ENCODE measurements at regions not wholly inside any gene's neighbourhood (a gene's known extent, or its start where the extent isn't known, plus 50 kb on each side); places are given as distances from the start of the nearest gene placed in this dataset.
"Not testable (repeated sequence)": the region's sequence is repeated elsewhere in the genome, so short reads cannot be mapped to it uniquely, and the experiment has no call there.

DNA sequence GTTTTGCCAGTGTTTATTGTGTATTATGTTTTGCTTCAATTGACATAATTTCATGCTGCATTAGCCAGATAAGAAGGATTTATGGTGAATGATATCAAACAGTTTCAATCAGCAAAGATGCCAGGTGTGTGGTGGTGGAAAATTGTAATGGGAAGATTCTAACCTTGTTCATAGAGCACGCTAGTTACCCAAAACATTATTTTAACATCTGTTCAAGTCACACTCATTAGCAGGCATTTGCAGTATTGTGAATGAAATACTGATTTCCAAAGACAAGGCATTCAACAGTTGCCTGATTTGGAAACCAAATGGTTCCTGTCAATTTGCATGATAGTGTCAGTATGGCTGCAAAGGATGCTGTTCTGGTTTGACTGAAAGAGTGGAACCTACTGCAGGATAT is 129.7 kb downstream of the EPC1 start:
- DNase-seq (ENCODE audit: low spot score): no peak
- intact Hi-C loops (cut with DNase I): no loop called here

DNA sequence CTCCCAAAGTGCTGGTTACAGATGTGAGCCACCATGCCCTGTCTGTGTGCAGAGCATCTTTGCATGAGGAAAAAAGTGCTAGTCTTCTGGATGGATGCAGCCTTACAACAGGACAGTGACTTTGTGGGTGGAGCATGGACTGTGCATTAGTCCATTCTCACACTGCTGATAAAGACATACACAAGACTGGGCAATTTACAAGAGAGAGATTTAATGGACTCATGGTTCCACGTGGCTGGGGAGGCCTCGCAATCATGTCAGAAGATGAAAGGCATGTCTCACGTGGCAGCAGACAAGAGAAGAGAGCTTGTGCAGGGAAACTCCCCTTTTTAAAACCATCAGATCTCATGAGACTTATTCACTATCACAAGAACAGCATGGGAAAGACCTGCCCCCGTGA is 133.1 kb downstream of the EPC1 start:
- intact Hi-C loops (cut with DNase I); DNase-seq (ENCODE audit: low spot score): not testable (repeated sequence)

DNA sequence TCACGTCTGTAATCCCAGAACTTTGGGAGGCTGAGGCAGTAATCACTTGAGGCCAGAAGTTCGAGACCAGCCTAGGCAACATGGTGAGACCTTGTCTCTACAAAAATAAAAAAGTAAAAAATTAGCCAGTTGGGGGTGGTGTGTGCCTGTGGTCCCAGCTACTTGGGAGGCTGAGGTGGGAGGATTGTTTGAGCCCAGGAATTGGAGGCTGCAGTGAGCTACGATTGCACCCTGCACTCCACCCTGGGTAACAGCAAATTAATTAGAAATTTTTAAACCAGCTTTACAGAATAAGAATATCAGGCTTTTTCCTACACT is 136.0 kb downstream of the EPC1 start:
- DNase-seq (ENCODE audit: low spot score): no peak
- intact Hi-C loops (cut with DNase I): no loop called here

DNA sequence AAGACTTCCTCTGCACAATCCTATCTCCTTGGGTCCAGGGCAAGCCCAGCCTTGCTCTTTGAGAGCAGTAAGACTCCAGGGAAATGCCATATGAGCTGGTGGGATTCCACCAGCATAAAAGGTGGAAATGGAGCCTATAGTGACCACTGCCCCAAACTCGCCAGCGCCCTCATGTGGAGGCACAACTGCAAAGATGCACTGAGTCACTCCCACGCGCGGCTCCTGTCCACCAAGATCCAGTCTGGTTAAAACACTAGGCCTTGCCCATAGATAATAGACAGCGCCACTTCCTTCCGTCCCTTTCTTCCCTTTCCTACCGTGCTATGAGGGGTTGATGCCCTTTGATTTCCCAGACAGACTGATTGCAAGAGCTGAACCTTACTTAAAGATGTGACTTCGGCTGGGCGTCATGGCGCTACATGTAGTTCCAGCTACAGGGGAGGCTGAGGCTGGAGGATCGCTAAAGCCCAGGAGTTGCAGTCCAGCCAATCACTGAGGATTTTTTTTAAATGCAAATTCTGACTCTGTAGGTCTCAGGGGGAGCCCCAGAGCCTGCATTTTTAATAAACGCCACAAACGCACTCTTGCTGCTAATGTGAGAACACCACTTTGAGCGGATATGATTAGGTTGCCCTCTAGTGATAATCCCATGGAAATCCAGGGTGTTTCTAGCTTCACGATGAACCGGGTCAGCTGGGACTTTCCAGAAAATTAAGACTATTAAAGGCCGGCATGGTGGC is 136.5 kb downstream of the EPC1 start:
- intact Hi-C loops (cut with DNase I): no loop called here
- no peak for DNase-seq (ENCODE audit: low spot score)

DNA sequence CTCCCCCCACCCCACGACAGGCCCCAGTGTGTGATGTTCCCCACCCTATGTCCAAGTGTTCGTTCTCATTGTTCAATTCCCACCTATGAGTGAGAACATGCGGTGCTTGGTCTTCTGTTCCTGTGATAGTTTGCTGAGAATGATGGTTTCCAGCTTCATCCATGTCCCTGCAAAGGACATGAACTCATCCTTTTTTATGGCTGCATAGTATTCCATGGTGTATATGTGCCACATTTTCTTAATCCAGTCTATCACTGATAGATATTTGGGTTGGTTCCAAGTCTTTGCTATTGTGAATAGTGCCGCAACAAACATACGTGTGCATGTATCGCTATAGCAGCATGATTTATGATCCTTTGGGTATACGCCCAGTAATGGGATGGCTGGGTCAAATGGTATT is 139.0 kb downstream of the EPC1 start:
- not testable (repeated sequence) for DNase-seq (ENCODE audit: low spot score)
- intact Hi-C loops (cut with DNase I): loop anchor here (10.0 kb wide), 1 partner anchor 343 kb away; no protein-coding TSS in a partner anchor

DNA sequence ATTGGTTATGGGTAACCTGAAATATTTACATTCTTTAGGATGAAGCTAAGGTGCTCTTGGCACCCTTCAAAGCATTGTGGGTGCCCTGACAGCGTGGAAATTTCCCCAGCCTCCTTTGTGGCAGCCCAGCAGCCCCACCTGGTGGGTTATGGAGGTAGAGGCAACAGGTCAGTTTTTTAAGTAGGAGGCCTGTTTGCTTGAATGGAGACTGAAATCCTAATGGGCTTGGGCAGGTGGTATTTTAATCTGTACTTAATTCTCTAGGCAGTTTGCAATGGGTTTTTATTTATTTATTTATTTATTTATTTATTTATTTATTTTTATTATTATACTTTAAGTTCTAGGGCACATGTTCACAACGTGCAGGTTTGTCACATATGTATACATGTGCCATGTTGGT is 139.4 kb downstream of the EPC1 start:
- intact Hi-C loops (cut with DNase I): loop anchor here (10.0 kb wide), 1 partner anchor 343 kb away; no protein-coding TSS in a partner anchor
- no peak for DNase-seq (ENCODE audit: low spot score)

DNA sequence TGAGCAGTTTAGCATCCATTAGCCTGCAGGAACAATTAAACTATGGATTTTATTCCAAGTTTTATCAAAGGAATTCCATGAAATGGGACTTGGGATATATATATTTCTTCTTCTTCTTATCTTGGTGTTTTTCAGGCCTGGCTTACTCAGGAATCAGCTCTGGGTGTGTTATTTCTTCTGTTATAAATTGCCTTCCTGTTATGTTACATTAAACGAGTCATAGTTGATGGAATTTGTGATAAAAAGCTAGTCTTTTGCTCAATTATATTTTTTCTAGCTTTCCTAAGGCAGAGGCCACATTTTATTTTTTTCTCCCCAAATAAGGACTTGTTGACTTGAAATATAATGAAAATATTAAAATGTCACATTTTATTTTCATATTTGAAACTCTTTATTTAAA is 141.3 kb downstream of the EPC1 start:
- intact Hi-C loops (cut with DNase I): loop anchor here (10.0 kb wide), 1 partner anchor 341 kb away; no protein-coding TSS in a partner anchor
- no peak for DNase-seq (ENCODE audit: low spot score)

DNA sequence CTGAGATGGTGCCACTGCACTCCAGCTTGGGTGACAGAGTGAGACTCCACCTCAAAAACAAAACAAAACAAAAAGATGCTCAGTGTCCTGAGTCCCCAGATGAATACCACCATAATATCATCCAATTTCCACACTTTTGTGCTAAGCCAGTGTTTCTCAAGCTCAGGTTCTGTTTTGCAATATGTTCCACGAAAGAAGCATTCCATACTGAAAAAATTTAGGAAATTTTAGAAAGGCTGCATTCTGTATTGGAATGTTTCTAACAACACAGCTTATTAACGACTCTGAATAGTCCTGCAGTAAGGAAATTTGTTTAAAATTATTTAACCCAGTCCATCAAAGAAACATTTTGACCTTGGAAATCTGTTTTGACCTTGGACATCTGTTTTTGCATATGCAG is 142.4 kb downstream of the EPC1 start:
- intact Hi-C loops (cut with DNase I): loop anchor here (10.0 kb wide), 1 partner anchor 340 kb away; no protein-coding TSS in a partner anchor
- DNase-seq (ENCODE audit: low spot score): no peak

DNA sequence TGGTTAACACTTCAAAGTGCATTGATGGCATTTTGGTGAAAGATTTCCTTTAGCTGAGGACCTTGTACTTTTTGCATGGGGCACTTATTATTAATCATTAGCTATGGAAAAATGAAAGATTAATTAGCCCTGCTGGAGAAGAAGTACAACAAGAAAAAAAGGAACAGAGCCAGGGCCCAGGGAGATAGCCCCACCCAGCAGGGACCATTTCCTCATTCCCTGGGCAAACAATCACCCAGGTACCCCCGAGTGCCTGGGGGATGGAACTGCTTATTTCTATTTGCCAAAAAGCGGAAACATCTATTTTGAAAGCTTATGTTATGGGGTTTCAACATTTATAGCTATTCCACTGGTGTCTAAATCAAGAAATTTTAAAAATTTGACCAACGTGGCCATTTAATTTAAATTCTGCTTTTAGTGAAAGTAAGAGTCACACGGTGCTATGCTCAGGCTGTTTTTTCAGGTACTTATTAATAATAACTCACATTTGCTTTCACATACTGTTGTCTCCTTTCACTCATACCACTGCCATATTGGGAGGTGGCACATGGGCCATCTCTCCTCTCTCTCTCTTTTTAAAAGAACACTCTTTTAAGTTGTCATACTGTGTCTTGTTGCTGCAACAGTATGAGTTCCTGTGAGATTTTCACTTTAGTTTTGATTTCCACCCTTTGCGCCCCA is 143.6 kb upstream of the KIF5B start:
- DNase-seq (ENCODE audit: low spot score): no peak
- intact Hi-C loops (cut with DNase I): loop anchor here (10.0 kb wide), 2 partner anchors 135 to 335 kb away; no protein-coding TSS in a partner anchor

DNA sequence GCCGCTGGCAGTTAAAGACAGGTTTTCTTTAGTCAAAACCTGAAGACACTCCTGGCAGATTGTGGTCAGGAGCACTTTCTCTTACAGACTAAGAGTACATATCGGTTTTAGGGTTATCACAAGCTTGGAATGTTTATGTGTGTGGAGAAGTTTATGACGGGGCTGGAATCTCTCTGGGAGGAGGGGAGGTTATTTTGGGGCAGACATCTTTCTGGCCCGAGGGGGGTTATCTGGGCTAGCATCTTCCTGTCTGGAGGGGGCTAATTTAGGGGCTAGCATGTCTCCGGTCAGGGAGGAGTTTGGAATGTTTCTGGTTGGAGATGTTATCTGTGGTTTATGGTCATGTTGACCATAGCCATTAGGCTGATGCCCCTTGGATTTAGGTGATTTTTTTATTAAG is 141.2 kb upstream of the KIF5B start:
- DNase-seq (ENCODE audit: low spot score): no peak
- intact Hi-C loops (cut with DNase I): loop anchor here (10.0 kb wide), 1 partner anchor 133 kb away; no protein-coding TSS in a partner anchor

DNA sequence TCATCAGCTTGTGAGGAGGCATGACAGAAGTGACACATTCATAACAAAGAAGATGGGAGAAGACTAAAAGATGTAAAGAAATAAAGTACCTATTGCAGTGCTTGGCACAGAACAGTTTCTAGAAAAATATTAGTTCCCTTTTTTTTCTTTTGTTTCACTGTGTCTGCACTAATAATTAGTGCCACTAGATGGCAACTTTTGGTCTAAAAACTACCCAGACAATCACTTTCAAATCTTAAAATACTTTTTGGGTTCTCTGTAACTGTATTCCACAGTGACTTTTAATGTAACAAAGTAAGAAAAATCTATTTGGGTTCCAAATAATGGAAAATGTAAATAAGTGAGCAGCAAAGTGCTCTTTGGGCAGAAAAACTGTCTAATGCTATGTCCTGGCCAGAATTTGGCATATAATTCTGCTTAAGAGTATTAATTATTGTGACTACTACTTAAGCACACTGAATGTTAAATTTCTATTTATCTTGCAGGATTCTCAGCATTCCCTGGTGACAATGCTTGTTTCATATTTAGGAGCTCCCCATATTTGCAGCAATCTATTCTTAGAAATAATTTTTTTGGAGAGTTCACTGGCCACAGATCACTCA is 134.8 kb upstream of the KIF5B start:
- DNase-seq (ENCODE audit: low spot score): no peak
- intact Hi-C loops (cut with DNase I): loop anchor here (5.0 to 10.0 kb wide), 2 partner anchors 126 to 176 kb away; no protein-coding TSS in a partner anchor

DNA sequence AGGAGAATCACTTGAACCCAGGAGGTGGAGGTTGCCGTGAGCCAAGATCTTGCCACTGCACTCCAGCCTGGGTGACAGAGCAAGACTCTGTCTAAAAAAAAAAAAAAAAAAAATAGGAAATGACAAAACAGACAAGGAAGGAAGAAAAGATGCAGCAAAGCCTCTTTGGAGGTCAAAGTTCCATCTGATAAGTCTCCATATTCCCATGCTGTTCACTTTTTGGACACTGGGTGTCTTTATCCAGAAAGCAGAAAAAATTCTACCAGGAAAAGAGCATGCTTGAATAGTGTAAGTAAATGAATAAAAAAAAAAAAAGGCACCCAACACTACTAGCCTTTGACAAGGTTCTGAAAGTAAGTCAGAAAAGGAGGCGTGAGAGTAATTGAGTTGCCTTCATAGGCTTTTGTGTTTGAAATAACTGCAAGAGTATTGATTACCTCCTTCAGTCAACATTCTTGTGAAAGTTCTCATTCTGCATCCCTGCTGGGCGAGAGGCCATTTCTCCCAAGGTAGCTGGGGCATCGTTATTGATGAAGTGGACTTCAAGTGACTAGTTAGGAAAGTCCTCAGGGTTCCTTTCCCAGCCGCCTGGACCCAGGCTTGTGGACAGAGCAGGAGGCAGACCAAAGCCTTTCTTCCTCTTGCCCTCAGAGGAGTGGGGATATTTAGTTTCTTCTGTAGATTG is 133.3 kb upstream of the KIF5B start:
- intact Hi-C loops (cut with DNase I): loop anchor here (5.0 to 10.0 kb wide), 2 partner anchors 125 to 178 kb away; no protein-coding TSS in a partner anchor

DNA sequence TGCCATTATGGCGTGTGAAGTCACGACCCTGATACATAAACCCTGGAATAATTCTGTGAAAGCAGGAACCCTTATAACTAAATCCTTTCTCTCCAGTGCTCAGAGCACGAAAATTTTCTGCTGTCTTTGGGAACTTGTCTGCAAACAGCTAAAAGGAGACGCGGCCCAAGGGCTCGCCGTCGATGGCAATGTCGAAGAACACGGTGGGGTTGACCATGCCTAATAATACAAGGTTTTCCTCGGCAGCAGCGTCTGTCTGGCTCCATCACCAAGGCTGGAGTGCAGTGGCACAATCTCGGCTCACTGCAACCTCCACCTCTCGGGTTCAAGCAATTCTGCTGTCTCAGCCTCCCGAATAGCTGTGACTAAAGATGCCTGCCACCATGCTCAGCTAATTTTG is 132.4 kb upstream of the KIF5B start:
- intact Hi-C loops (cut with DNase I); DNase-seq (ENCODE audit: low spot score): not testable (repeated sequence)

More for the DNA sequence above, 133.3 kb upstream of the KIF5B start:
- no peak for DNase-seq (ENCODE audit: low spot score)

DNA sequence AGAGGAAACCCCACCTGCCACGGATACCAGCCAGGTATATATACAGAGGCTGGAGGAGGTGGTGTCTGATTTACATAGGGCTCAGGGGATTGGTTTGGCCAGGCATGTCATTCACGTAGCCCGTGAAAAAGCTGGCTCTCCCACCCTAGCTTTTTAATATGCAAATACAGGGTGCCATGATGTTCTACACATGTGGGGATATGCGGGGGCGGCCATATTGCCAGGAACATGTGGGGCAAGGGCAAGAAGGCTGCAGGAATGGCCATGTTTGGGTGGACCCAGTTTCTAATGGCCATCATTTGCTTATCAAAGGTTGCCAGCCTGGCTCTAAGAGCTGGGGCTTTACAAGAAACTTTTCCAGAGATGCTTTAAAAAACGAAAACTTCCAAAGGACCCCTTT is 131.5 kb upstream of the KIF5B start:
- intact Hi-C loops (cut with DNase I): no loop called here

DNA sequence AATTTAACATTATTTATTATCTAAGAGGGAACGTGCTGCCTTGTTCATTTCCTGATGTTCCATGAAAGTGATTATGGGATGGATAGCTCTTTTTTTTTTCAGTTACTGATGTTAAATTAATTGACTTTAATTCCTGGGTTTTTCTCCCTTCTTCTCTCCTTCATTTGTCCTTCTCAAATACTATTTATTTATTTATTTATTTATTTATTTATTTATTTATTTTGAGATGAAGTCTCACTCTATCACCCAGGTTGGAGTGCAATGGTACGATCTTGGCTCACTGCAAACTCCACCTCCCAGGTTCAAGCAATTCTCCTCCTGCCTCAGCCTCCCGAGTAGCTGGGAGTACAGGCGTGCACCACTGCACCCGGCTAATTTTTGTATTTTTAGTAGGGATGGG is 127.4 kb upstream of the KIF5B start:
- DNase-seq (ENCODE audit: low spot score); intact Hi-C loops (cut with DNase I): not testable (repeated sequence)

More for the DNA sequence above, 131.5 kb upstream of the KIF5B start:
- DNase-seq (ENCODE audit: low spot score): no peak

DNA sequence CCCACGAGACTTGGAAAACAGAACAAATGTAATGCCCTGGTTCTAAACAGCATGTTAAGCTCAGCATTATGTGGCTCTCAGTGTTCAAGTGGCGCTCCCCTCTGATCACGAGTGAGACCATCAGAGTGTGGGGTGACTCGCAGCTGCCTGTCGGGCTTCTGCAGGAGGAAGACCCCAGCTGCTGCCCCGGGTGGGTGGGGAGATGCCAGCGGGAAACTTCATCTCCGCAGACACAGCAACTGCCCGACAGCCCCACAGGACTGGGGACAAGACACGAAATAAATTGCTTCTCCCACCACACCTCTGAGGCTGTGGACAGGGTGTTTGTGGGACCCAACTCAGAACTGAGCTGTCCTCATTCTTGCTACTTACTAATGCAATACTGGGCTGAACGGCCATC is 126.3 kb upstream of the KIF5B start:
- no peak for DNase-seq (ENCODE audit: low spot score)
- intact Hi-C loops (cut with DNase I): no loop called here

DNA sequence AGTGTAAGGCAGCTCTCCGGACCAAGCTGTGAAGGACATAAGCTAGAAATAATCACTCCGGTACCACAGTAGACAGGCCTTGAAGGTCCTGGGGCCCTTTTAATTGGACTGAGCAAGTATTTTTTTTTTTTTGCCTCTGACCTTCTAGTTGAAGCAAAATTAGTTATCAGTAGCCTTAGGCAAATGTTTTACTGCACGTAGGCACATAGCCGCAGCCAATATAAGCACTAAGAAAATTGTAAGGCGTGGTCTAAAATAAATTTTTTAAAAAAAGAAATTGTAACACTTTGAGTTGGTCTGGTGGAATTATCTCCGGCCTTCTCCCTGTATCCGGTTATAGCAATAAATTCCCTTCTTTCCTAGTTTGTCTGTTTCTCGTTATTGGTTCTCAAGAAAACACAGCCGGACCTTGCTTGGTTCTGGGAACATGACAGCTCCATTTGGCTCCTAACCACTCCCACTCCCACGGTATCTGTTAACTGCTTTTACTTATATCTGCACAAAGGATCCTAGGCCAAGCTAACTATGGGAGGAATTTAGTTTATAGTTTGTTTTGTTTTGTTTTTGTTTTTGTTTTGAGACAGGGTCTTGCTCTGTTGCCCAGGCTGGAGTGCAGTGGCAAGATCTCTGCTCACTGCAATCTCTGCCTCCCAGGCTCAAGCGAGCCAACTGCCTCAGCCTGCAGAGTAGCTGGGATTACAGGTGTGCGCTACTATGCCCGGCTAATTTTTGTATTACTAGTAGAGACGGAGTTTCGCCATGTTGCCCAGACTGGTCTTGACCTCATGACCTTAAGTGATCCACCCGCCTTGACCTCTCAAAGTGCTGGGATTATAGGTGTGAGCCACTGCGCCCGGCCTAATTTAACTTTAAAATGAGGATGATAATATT is 124.4 kb upstream of the KIF5B start:
- intact Hi-C loops (cut with DNase I): no loop called here
- no peak for DNase-seq (ENCODE audit: low spot score)

DNA sequence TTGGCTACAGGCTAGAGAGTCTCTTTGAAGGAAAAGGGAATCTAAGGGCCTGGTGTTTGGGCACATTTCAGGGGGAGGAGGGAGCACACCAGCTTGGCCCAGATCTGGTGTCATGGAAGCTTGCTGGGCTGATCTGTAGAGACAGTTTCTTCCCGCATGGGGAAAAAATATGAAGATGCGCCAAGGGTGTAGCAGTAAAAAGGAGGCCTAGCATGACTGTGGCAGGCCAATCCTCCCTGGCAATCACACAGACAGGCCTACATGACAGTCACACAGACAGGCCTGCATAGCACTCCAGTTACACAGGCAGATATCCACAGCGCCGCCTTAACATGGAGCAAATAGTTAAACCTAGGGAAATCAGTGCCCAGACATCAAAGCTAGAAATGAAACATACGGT is 123.6 kb upstream of the KIF5B start:
- intact Hi-C loops (cut with DNase I): no loop called here
- no peak for DNase-seq (ENCODE audit: low spot score)

DNA sequence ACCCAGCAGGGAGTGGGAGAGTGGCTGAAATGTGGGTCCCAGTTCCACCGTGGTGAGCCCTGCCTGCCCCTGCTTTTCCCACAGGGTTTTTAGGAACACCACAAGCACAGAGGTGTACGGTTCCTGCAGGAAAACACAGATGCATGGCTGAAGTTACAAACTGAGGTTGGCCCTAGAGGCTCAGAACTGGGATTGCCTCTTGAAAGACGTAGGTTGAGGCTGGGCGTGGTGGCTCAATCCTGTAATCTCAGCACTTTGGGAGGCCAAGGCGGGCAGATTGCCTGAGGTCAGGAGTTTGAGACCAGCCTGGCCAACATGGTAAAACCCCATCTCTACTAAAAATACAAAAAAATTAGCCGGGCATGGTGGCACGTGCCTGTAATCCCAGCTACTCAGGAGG is 121.4 kb upstream of the KIF5B start:
- DNase-seq (ENCODE audit: low spot score); intact Hi-C loops (cut with DNase I): not testable (repeated sequence)
